Gastrocnemius medialis (tissue), 4 donors: ENCODE measurements at regions not wholly inside any gene's neighbourhood (a gene's known extent, or its start where the extent isn't known, plus 50 kb on each side); places are given as distances from the start of the nearest gene placed in this dataset.

Experiments
- CTCF ChIP-seq, 5 experiments: fragments of 450-650 bp in 3 of 5; fragments of 200-600 bp in 2 of 5; sonication (generic) in 2 of 5; IDR thresholded peaks in 4 of 5; conservative IDR thresholded peaks in 1 of 5; 1 replicate in 4 of 5; 2 replicates in 1 of 5; pipeline ENCODE4 v1.5.1; 2016 to 2019; ENCODE audit warnings: antibody characterized with exemption in 5 of 5, mild to moderate bottlenecking in 3 of 5, moderate library complexity in 3 of 5
- POLR2A ChIP-seq, 2 donors: fragments of 450-650 bp; IDR thresholded peaks; one replicate each; pipeline ENCODE4 v1.6.1; 2017; ENCODE audit warnings: antibody characterized with exemption in 2 of 2, mild to moderate bottlenecking in 2 of 2, moderate library complexity in 2 of 2

GRCh38 chr14:106488291-106488690 lies 961.9 kb downstream of the TMEM121 start:
- TF ChIP-seq CTCF (IDR thresholded peaks at IDR 0.05 in 4 of 5, conservative IDR thresholded peaks at IDR 0.05 in 1 of 5), result no peak
- no peak for TF ChIP-seq POLR2A (IDR thresholded peaks at IDR 0.05)
